Thymus (tissue), 11 donors: ENCODE measurements at regions not wholly inside any gene's neighbourhood (a gene's known extent, or its start where the extent isn't known, plus 50 kb on each side); places are given as distances from the start of the nearest gene placed in this dataset.

ENCODE experiments used
- DNase-seq, 9 donors: peaks; one replicate each; pipeline ENCODE4 v3.0.0-alpha.2; 2013; ENCODE audit warnings: low spot score in 9 of 9, low read depth in 6 of 9, missing footprints in 1 of 9
- H3K27ac ChIP-seq, 2 donors: one replicate each; pipeline ENCODE4 v1.5.1; 2013; ENCODE audit warnings: control low read depth in 1 of 2, low read depth in 1 of 2, low read length in 1 of 2, mild to moderate bottlenecking in 1 of 2, moderate library complexity in 1 of 2
- H3K27me3 ChIP-seq, 2 donors: one replicate each; pipeline ENCODE4 v1.5.1; 2013; ENCODE audit warnings: low read length in 1 of 2; ENCODE audit not compliant: control insufficient read depth in 2 of 2, insufficient read depth in 1 of 2
- H3K36me3 ChIP-seq, 2 donors: one replicate each; pipeline ENCODE4 v1.5.1; 2013; ENCODE audit warnings: low read length in 1 of 2, mild to moderate bottlenecking in 1 of 2, moderate library complexity in 1 of 2; ENCODE audit not compliant: control insufficient read depth in 2 of 2, insufficient read depth in 2 of 2
- H3K4me1 ChIP-seq, 2 donors: one replicate each; pipeline ENCODE4 v1.5.1; 2013; ENCODE audit warnings: low read length in 2 of 2; ENCODE audit not compliant: control insufficient read depth in 2 of 2, insufficient read depth in 2 of 2
- H3K4me3 ChIP-seq, 2 donors: one replicate each; pipeline ENCODE4 v1.5.1; 2013; ENCODE audit warnings: low read length in 2 of 2, control low read depth in 1 of 2, mild to moderate bottlenecking in 1 of 2
- H3K9me3 ChIP-seq, 2 donors: one replicate each; pipeline ENCODE4 v1.5.1; 2013; ENCODE audit warnings: low read length in 1 of 2, mild to moderate bottlenecking in 1 of 2; ENCODE audit not compliant: control insufficient read depth in 2 of 2, insufficient read depth in 1 of 2
- WGBS: extraction: QIAGEN DNeasy Blood & Tissue Kit; methylation state at CpG from one replicate; pipeline ENCODE4 v1.1.7; 2013; 5-methylcytosine and 5-hydroxymethylcytosine counted together
- donor health status: healthy.

DNA sequence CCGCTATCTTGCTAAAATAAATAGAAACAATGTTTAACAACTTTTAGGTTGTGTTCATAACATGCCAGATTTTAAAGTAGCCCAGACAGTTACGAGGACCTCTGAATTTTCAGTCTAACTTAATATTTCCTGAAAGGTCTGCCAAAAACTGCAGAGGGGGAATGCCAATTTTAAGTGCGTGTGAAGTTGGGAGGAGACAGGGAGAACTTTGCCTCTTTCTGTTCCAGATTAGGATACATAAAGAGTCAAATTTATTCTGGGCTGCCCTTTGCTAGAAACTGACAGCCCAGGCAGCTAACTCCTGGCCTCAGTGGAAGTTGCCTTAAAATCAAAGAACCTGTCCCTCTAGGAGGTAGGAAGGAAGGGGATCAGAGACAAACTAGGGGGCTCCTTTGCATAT lies 52.3 kb upstream of the PIP4K2A start:
- H3K27ac ChIP-seq, result no peak overlapping the region
- WGBS, result 92% methylated on average over 3 of the region's 3 CpGs
- H3K27me3 ChIP-seq, result no peaks in the 10 kb centered on the region
- no peak overlapping the region for H3K4me3 ChIP-seq
- H3K36me3 ChIP-seq, result no peaks in the 10 kb centered on the region
- H3K9me3 ChIP-seq, result no peaks in the 10 kb centered on the region
- no peak for DNase-seq
- H3K4me1 ChIP-seq, result no peaks in the 10 kb centered on the region

DNA sequence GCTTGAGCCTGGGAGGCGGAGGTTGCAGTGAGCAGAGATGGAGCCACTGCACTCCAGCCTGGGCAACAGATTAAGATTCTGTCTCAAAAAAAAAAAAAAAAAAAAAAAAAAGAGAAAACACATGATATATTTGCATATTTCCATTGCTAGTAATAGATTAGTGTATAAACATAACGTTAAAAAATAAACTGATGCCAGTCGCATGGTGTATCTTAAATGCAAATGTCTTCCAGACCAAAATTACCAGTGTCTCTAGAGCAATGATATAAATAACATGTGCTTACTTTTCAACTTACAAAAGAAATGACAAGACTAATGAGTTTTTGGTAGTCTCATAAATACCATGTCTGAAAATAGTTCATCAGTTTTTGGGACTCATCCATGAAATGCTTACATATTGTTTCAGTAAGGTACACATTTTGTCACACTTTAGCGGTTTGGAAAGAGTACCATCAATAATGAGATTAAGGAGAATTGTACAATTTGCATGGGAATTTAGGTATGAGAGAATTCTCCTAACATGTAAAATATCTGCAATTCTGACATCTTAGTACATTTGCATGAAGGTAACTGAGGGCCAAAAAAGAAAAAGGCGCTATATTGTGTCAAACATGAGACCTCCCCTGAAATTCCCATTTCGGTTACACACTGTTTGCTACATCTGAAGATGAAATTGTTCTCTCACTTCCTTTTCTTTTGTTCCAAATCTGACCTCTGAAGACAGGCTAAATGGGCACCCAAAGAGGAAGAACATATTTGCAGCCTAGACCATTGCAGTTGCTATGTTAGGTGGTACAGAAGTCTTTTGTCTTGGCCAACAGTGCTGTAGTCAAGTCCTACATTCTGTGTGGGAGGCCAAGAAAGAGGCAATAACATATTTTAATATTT lies 51.5 kb upstream of the PIP4K2A start:
- no peak for DNase-seq
- Histone ChIP-seq H3K36me3 (no peaks in the 10 kb centered on the region), H3K27ac (no peak overlapping the region), H3K4me3 (no peak overlapping the region), H3K4me1 (no peaks in the 10 kb centered on the region), H3K27me3 (no peaks in the 10 kb centered on the region), H3K9me3 (no peaks in the 10 kb centered on the region)
- 96% methylated on average over 6 of the region's 6 CpGs for WGBS

DNA sequence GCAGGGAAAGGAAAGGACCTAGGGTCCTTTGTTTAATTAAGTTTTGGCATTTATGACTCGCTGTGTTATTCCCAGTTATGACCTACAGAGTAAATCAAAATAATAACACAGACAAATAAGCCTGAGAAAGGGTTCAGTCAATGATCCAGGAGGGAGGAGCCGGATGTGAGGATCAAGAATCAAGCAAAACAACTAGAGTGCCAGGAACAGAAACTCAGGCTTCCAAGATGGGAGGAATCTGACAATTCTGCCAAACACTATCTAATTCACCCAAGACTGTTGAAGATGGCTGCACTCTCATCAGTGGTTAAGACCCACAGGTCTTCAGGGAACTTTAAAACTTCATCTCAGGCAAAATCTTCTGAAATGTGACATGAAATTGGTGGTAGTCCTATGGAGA lies 50.3 kb upstream of the PIP4K2A start:
- no peak for DNase-seq
- H3K9me3 ChIP-seq, result no peaks in the 10 kb centered on the region
- no peaks in the 10 kb centered on the region for H3K27me3 ChIP-seq
- H3K36me3 ChIP-seq, result no peaks in the 10 kb centered on the region
- H3K4me1 ChIP-seq, result no peaks in the 10 kb centered on the region
- 97% methylated on average over 2 of the region's 2 CpGs for WGBS
- no peak overlapping the region for H3K27ac ChIP-seq
- no peak overlapping the region for H3K4me3 ChIP-seq
